ENCODE measurements at regions not wholly inside any gene's neighbourhood (a gene's known extent, or its start where the extent isn't known, plus 50 kb on each side); places are given as distances from the start of the nearest gene placed in this dataset.

DNA sequence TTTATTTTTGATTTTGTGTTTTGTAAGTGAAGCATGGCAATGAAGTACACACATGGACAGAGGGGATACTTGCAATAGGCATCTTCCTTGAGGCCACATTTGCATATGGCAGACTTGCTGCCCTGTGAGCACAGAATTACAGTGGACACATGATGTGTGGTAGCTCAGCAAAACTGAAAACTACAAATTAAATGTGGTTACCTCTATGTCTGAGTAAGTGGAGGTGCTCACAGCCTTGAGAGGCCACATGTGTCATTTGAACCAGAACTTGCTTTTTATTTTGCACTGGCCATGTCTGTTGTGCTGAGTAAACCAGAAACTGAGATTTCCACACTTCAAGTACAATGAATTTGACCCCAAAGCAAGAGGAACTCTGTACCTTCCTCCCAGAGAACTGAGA, 998.5 kb upstream of the NXPH2 start:
- TF ChIP-seq, protein P1, sequence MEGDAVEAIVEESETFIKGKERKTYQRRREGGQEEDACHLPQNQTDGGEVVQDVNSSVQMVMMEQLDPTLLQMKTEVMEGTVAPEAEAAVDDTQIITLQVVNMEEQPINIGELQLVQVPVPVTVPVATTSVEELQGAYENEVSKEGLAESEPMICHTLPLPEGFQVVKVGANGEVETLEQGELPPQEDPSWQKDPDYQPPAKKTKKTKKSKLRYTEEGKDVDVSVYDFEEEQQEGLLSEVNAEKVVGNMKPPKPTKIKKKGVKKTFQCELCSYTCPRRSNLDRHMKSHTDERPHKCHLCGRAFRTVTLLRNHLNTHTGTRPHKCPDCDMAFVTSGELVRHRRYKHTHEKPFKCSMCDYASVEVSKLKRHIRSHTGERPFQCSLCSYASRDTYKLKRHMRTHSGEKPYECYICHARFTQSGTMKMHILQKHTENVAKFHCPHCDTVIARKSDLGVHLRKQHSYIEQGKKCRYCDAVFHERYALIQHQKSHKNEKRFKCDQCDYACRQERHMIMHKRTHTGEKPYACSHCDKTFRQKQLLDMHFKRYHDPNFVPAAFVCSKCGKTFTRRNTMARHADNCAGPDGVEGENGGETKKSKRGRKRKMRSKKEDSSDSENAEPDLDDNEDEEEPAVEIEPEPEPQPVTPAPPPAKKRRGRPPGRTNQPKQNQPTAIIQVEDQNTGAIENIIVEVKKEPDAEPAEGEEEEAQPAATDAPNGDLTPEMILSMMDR (IDR thresholded peaks at IDR 0.05): no peak
- TF ChIP-seq POLR2A (IDR thresholded peaks at IDR 0.05): no peak
- no peak for TF ChIP-seq EP300 (IDR thresholded peaks at IDR 0.05)
